ENCODE measurements at regions not wholly inside any gene's neighbourhood (a gene's known extent, or its start where the extent isn't known, plus 50 kb on each side); places are given as distances from the start of the nearest gene placed in this dataset.
"Not testable (repeated sequence)": the region's sequence is repeated elsewhere in the genome, so short reads cannot be mapped to it uniquely, and the experiment has no call there.

DNA sequence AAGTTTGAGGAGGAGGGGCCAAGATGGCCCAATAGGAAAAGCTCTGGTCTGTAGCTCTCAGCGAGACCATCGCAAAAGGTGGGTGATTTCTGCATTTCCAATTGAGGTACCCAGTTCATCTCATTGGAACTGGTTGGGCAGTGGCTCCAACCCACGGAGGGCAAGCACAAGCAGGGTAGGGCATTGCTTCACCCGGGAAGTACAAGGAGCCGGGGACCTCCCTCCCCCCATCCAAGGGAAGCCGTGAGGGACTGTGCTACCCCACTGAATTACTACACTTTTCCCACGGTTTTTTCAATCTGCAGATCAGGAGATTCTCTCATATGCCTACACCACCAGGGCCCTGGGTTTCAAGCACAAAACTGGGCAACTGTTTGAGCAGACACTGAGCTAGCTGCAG, 58.0 kb upstream of the EFCAB3 start:
- no peak for DNase-seq

DNA sequence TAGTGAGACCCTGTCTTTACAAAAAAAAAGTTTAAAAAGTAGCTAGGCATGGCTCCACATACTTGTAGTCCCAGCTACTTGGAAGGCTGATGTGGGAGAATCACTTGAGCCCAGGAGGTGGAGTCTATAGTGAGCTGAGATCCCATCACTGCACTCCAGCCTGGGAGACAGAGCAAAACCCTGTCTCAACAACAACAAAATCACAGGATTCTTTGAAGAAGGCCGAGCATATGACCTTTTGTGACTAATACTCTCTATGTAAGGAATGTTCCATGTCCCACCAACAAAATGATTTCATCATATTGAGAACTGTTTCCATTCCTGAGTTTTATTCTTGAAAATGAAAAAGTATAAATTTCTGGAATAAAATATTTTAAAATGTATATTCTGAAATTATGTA, 58.9 kb upstream of the EFCAB3 start:
- DNase-seq = no peak

DNA sequence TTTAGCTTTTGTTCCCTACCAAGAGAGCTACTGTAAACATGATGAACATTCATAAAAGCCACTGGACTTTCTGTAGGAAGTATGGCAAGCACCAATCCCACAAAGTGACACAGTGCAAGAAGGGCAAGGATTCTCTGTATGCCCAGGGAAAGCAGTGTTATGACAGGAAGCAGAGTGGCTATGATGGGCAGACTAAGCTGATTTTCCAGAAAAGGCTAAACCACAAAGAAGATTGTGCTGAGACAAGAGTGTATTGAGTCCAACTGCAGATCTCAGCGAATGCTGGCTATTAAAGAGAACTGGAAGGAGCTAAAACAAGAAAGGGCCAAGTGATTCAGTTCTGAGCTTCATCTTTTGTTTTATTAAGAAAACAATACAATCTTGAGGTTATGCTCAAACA, 60.5 kb upstream of the EFCAB3 start:
- DNase-seq = no peak

DNA sequence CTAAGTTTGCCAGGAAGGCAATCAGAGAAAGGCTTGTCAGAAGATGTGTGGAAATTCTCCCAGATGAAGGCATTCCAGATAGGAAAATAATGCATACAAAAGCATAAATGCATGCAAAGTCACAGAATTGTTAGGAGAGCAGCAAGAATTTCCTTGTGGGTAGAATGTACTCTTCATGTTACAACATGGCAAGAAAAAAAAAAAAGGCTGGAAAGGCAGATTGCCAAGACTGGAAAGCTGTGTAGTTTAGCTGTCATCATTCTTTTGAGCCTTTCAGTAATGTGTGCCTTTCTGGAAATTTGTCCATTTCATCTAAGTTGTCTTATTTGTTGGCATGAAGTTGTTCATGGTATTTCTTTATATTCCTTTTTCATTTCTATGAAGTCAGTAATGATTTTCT, 71.0 kb upstream of the EFCAB3 start:
- no peak for DNase-seq

DNA sequence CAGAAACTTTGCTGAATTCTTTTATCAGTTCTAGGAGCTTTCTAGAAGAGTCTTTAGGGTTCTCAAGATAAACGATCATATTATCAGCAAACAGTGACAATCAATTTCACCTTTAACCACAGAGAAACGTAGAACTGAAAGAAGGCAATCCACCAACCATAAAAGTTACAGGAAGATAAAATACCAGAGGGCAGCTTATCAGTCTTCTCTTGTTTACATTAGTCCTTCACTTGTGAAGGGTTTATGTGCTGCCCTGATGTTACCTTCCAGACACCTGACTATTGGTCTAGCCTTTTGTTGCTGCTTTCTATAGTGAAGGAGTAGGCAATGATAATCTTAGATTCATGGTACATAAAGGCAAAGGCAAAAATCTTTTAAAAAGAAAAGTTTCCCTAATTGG, 73.2 kb upstream of the EFCAB3 start:
- no peak for DNase-seq

DNA sequence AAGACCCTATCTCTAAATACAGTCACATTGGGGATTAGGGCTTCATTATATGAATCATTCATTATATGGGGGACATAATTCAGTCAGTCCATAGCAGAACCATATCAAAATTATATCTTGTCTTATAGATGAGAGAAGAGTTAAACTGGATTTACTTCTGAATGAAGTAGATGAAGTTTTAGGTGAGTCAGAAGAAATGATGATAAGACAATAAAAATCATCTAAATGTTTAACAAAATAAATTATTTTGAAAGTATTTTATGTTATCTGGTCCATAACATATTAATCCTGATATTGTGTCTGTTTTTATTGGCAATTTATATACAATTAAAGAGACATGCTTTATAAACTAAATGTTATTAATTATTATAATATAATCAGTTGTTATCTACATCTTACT, 76.9 kb upstream of the EFCAB3 start:
- DNase-seq = no peak

DNA sequence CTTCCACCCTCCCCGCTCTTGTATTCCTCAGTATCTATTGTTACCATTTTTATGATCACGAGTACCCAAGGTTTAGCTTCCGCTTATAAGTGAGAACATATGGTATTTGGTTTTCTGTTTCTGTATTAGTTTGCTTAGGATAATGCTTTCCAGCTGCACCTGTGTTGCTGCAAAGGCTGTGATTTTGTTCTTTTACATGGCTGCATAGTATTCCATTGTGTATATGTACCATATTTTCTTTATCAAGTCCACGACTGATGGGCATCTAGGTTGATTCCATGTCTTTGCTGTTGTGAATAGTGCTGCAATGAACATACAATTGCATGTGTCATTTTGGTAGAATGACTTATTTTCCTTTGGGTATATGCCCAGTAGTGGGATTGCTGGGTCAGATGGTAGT, 79.7 kb upstream of the EFCAB3 start:
- DNase-seq = no peak

DNA sequence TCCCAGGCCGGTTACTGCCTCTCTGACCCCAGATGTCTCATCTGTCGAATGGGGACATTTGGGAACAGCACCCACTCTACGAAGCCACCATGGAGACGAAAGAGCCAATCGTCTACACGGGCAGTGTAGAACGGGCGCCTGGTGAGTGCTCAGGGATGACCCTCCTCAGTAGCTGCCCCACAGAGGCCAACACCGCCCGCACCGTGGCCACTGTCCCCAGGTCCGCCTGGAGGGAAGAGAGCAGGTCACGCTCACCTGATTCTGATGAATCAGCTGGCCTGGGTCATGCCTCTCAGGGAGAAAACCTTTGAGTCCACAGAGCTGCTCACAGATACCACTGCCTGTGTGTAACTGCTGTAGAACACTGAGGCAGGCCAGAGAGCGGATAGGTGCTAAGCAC, 105.1 kb upstream of the EFCAB3 start:
- DNase-seq = not testable (repeated sequence)

DNA sequence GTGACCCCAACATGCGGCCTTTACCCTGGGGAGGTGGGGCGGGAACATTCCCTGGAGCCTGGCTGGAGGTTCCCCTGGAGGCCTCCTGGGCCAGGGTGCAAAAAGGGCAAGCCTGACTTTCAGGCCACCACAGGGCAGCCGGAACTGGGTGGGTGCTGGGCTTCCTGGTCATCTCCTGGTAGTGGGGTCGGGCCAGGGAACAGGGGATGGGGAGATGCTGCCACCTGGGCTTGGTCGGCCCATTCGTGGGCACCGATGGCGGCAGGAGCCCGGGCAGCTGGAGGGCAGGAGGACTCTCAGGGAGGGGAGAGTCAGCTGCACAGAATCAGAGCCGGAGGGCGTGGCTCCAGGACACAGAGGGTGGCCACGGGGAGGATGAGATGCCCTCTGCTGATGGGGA, 112.0 kb upstream of the EFCAB3 start:
- DNase-seq = not testable (repeated sequence)

DNA sequence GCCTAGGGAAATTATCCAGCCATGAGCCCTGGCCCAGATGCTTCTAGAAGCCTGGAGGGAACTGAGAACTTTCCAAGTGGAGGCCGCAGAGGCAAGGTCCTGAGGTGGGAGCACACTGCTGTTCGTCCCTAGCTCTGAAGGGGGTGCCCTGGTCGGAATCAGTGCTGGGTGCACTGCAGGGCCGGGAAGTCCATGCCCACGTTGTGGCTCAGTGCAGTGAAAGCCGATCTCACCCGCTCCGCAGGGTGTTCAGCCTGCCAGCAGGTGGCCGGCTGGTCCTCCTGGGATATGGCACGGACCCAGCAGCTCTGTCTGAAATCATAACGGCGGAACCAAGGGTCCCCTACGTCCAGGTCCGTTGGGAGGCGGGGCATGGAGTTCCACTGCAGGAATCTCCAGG, 115.4 kb upstream of the EFCAB3 start:
- DNase-seq = not testable (repeated sequence)

DNA sequence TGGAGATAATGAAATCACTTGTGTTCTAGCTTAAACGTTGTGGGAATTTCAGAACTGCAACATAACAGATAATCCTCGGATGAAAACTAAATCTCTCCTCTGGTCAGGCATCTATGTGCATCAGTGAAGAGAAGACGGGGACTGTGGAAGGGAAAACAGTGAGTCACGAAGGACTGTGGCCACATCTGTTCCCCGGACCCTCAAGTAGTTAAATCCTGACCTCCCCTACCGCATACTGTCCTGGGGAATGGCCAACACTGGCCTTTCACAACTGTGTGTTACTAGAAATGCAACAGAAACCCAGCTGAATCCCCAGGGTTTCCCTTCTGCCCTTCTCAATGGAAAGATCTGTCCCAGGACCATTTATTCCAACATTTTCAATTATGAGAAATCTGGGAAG, 124.6 kb upstream of the EFCAB3 start:
- DNase-seq = not testable (repeated sequence)

DNA sequence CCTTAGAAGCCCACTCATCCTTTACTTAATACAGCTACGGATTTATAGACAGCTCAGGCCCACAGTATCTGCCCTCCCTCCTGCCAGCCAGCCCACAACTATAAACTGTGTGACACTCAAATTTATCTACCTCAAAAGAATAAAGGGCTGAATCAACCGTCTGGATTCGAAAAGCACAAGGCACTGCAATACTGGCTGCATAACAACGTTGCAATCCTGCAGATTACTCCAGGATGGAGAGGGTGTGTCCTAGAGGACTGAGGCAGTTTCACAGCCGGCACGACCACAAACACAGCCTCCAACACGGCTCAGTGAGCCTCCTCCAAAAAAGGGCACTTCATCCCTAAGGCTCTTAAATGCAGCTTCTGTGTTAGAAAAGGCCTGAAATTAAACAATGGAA, 138.3 kb upstream of the EFCAB3 start:
- not testable (repeated sequence) for DNase-seq

DNA sequence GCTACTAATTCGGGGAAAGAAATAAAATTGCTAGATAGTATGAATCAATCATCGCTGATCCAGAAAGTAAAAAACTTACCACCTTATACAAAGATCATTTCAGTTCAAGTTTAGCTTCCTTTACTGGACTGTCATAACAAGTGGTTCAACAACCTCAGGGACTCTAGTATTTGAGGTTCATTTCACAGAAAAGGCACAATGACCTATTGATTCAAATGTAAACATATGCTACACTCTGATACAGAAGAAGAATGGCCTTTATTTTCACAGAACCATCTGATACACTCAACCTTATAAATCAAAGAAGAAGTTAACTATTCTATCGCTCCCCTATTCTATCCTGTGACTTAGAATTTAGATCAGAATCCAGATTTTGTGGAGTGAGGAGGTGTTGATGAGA, 140.8 kb upstream of the EFCAB3 start:
- DNase-seq = not testable (repeated sequence)

DNA sequence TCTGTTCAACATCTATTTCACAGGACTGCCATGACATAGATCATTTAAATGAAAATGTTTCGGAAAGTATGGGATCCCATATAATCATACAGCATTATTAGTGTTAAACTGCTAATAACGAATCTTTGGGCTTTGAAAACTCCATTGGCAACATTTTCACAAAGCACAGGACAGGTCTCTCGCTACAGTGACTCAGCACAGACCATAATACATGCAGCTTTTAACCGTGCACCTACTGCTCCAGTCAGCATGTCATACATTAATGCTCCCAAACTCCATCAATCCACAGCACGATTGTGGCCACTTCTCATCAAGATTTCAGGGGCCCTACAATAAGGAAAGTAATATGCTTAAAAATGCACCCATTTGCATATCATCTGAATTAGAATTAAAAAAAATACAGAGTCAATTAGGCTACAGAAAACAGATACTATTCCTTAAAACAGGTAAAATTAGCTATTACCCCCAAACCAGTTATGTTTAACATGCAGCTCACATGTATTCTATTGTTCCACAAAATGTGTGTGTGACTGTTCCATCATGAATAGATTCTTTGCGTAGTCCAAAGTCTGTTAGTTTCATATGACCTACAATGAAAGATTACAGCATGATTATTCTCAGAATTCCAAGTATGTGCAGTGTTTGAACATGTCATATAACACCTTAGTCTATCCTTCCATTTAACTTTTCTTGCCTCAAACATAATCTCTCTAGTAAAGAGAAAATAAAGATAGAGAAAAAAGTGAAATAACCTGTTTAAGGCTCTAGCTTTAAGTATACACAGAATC, 141.6 kb upstream of the EFCAB3 start:
- not testable (repeated sequence) for DNase-seq

DNA sequence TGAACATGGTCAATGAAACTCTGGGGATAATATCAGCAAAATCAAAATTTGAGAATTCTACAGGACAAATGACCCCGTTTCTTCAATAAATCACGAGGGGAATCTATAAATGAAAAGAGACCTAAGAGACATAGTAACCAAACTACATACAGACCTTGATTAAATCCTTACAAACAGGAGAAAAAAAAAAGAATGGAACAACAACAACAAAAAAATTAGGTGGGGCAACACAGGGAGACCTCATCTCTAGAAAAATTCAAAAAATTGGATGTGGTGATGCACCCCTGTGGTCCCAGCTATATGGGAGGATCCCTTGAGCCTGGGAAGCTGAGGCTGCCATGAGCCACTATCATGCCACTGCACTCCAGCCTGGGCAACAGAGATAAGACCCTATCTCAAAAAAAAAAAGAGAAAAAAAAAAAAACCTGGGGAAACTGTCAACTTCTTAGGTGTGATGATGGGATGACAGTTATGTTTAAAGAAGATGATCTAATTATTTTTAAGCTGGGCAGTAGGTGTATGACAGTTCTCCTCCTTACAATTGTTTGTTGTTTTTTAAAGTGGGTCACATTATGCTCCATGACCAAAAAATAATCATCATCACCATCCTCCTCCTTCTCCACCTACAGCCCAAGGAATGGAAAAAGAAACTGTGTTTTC, 146.4 kb upstream of the EFCAB3 start:
- not testable (repeated sequence) for DNase-seq

DNA sequence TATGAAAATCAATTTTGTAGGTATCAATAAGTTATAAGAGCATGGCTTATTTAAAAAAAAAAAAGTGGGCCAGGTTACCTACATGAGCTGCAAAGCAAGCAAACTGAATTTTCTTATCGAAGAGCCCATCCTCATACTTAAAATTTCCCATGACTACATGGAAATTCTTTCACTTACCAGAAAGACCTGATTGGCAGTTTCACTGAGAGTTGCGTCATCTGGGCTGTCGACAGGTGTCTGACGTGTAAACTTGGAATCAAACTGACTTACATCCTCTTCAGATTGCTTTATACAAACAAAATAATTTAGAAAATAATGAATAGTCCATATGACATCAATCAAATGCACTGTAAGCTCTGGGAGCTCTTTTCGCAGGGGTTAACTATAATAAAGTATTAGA, 149.1 kb upstream of the EFCAB3 start:
- not testable (repeated sequence) for DNase-seq

DNA sequence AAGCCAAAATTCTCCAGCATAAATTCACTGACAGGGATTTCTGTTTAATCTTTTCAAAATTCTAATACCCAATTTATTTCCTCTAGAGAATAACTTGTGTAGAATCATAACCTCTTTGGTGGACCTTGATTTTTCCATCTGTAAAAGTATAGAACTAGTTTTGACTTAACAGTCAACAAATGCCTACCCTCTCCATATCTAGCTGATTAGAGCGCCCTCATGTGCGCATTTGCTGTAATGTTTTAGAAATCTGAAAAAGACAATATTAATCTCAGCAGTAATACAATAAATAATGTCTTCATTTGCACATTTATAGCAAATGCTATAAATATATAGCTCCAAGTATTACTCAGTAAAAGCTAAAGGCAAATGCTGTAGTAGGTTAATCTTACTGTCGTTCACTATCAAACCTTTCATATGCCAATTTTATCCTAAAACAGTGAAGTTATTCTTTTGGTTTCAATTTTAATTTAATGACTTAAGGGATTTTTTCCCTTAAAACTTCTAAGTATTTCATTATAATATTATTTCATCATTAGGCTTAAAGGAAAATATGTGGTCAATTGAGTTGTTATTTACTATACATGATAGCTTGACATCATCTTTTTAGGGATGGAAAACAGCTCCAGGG, 153.6 kb upstream of the EFCAB3 start:
- DNase-seq = peak in 1 of 2 experiments; percentile 18

DNA sequence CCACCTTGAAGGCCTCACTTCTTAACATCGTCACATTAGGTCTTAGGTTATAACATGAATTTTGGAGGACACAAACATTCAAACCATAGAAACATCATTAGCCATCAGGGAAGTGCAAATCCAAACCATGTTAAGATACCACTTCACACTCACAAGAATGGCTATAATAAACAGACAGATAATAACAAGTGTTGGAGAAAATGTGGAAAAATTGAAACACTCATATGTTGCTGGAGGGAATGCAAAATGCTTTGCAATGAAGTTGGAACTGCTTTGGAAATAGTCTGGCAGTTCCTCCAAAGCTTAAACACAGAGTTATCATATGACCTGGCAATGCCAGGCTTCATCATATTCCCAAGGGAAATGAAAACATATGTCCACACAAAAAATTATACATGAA, 156.8 kb upstream of the EFCAB3 start:
- not testable (repeated sequence) for DNase-seq

DNA sequence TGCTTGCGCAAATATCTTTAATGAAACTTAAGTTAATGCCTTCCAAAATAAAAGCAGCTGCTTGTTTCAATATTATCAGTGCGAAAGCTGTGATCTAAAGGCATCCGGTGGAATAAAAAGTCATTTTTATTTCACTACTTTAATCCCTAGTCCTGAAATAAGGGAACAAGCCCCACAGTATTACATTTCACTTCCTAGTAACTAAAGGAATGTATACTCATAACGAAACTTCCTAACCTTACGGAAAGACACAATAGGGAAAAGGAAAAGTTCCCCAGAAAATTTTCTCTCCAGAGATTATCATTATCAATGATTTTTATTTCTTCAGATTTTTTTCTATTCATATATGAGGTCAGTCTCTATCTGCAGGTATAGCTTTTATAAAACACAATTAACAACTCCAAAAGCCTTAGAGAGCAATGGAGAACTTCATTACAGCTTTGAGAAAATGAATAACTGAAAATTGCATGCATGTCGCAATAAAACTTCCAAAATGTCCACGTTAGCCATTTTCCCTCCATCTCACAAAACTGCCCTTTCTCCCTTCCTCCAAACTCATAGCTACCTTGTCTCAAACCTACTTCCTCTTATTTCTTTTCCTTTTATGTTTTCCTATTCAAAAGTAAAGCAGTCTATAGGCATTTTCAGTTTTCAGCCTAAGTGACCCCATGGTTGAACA, 154.3 kb upstream of the MED13 start:
- no peak for DNase-seq

DNA sequence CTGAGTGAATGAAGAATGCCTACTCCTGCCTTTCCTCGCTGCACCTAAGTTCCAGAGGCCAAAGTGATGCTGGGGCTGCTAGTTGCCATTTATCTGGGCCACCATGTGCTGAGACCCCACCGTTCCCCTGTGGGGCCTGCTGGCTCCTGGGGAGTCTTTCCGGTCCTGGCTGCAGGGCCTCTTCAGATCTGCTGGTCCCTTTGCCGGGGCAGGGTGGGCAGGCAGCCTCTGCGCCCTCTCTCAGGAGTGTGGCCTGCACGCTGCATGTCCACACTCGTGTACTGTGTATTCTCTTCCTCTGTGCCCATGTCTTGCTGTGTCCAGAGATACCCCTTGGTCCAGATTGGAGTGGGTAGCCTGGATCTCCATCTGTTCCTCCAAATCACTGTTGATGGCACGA, 151.8 kb upstream of the MED13 start:
- no peak for DNase-seq

DNA sequence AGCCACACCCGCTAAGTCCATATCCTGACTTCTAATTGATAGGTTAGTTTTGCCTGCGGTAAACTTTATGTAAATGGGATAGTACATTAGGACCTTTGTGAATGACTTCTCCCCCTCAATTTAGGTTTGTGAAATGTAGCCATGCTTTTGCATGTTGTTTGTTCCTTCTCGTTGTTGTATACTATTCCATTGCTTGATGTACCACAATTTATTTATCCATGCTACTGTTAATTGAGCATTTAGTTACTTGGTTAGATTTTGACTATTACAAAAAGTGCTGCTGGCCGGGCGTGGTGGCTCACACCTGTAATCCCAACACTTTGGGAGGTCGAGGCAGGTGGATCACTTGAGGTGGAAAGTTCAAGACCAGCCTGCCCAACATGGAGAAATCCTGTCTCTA, 150.8 kb upstream of the MED13 start:
- not testable (repeated sequence) for DNase-seq

DNA sequence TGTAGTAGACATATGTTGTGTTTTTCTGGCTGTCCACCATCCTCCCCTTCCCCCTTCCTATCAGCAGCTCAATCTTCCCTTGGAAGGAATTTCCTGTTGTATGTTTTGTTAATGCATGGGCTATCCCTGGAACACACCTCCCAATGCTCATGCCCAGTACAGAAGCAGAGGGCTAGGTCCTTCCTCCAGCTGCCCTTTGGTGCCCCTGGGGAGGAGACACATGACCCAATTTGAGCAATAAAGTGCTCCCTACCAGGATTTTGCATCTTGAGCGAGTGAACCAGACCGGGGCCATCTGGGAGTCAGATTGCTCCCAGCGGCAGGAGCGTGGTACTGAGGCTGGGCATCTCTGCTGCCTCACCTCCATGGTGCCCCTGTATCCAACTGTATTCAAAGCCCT, 141.5 kb upstream of the MED13 start:
- DNase-seq = no peak

DNA sequence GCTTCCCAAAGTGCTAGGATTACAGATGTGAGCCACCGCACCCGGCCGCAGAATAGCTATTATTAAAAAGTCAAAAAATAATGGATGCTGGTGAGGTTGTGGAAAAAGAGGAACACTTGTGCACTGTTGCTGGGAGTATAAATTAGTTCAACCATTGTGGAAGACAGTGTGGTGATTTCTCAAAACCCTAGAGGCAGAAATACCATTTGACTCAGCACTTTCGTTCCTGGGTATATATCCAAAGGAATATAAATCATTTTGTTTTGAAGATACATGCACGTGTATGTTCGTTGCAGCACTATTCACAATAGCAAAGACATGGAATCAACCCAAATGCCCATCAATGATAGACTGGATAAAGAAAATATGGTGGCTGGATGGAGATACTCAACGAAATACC, 132.1 kb upstream of the MED13 start:
- not testable (repeated sequence) for DNase-seq

DNA sequence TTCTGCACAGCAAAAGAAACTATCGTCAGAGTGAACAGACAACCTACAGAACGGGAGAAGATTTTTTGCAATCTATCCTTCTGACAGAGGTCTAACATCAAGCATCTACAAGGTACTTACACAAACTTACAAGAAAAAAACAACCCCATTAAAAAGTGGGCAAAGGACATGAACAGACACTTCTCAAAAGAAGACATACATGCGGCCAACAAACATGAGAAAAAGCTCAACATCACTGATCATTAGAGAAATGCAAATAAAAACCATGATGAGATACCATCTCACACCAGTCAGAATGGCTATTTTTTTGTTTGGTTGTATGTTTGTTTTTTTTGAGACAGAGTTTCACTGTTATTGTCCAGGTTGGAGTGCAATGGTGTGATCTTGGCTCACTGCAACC, 131.5 kb upstream of the MED13 start:
- not testable (repeated sequence) for DNase-seq
